IPS-NIHi7 (cell line): ENCODE measurements at regions not wholly inside any gene's neighbourhood (a gene's known extent, or its start where the extent isn't known, plus 50 kb on each side); places are given as distances from the start of the nearest gene placed in this dataset.

ENCODE experiments used
- DNase-seq: peaks from one replicate; pipeline ENCODE4 v3.0.0; 2012; ENCODE audit warnings: mixed read lengths; ENCODE audit errors: extremely low spot score

DNA sequence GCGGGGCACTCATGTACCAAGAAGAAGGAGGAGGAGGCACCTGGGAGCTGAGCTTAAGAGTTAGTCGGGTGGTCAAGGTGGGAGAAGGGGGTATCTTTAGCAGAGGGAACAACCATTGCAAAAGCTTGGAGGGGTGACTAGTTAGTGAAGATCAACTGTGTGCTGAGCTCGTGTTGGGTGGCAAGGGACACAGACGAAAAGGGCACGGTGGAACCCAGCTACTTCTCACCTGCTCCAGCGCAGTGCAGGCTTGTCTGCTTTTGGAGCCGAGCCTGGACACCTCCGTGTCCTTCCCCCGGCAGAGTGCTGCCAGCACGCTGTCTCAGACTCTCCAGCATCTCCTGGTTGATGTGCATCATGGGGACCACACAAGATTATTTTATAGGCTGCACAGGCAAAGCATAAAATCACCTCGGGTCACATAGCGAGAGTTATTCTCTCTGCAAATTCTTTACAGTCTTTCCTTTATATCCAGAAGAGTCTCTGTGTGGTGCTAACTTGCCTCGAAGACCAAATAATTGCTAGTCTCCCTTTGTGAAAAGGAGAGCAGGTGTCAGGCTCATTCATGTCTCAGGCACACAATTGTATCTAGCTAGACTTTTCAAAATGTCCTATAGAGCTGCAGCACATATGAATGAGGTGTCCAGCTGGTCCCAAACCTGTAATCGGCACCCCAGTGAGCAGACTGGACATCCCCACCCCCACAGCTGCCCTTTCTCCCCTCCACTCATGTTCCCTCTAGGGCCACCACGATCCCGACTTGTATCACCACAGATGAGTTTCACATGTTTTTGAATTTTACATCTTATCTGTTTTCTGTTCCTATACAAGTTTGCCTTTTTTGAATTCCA lies 123.4 kb downstream of the CEBPB start:
- no peak for DNase-seq

DNA sequence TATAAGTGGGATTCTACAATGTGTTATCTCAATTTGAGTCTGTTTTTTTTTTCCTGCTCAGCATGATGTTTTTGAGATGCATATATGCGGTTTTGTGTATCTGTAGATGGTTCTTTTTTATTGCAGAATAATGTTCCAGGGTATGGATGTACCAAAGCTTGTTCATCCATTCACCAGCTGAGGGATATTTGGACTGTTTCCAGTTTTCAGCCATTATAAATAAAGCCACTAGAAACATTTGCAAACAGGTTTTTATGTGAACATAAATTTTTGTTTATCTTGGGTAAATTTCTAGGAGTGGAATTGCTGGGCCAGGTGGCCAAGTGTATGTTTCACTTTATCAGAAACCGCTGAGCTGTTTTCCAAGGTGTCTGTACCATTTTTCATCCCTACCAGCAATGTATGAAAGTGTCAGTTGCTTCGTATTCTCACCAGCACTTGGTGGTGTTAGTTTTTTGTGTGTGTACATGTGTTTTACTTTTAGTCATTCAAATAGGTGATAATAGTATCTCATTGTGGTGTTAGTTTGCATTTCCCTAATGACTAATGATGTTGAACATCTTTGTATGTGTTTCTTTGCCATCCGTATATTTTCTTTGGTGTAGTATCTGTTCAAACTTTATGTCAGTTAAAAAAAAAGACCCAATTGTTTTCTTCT lies 124.2 kb downstream of the CEBPB start:
- DNase-seq, result no peak

DNA sequence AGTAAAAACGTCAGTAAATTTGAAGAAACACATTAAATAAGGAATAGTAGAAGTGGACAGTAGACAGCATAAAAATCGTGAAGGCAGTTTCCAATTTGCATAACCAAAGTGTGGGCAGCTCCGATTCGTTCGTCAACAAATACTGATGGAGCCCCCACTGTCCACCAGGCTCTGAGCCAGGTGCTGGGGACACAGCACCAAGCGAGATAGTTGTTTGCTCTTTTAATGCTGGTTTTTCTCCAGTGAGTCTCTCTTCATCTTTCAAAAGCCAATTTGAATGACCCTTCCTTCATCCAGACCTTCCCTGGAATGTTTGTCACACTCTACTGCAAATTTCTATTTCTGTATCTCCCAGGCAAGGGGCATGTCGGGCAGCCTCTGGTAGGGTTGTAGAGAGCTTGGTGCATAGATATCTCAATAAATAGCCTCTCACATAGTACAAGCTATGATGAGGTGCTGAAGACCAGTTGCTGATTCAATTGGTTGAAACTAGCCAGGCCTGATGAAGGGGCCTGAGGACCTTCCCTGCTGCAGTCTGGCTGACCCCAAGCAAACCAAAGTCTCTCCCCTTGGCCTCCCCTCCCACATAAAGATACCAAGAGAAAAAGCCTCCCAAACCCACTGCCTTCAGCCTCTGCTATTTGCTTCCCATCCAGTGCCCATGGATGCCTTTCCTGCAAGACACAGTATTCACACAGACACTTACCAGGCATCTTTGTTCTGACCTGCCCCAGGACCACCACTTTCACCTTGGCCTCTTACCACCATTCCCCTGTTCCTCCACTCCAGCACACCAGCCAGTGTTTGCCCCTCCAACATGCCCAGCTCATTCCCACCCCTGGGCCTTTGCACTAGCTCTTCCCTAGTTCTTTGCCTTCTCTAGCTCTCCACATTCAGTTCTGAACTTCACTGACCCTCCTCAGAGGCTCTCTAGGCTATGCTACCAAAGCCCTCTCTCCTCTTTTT lies 125.2 kb downstream of the CEBPB start:
- DNase-seq, result no peak

DNA sequence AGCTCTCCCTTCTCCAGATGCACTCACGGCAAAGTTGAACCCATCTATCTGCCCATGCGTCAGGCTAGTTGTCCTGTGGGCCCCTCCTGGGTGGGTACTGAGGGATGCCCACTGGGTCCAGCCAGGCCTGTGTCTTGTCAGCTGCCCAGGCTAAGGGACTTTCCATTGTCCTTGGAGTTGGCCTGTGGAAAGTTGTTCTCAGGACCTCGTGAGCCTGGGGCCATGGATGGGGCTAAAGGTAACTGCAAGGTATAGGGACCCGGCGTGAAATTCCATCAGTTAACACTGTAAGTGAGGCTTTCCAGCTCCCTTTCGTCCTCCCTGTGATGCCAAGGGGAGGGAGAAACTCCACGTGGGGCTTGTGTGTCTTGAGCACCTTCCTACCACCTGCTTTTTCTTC lies 126.5 kb downstream of the CEBPB start:
- DNase-seq, result no peak

DNA sequence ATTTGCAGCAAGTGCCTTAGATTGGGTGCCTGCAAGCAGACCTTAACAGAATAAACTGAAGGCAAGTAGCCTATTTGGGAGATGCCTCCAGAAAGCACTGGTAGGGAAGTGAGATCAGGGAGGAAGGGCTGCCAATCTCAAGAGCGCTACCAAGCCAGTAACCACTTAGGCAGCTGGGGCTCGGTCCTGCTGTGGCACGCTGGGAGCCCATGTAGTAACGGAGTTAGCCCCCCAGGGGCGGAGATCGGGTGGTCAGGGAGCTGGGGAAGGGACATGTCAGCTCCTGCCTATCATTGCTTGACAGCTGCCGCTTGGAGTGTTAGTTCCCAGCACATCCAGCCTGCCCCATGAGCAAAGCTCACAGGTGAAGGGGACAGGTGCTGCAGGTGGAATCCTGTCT lies 127.0 kb downstream of the CEBPB start:
- no peak for DNase-seq

DNA sequence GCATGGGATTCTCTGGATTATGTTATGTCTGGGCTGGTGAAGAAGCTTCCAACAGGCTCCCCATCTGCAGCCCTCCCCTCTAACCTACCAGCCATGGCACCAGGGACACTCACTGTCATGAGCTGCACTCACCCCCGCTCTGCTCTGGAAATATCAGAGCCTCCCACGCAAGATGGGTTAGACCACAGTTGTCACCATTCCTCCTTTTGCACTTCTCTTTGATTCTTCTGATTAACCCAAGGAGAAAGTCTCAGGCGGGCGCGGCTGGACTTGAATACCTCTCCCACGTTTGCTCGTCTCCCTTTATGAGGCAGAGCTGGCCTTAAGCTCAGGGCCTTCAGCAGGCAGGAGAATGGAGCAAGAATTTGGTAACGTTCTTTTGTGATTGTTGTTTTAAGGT lies 128.1 kb downstream of the CEBPB start:
- DNase-seq, result no peak

DNA sequence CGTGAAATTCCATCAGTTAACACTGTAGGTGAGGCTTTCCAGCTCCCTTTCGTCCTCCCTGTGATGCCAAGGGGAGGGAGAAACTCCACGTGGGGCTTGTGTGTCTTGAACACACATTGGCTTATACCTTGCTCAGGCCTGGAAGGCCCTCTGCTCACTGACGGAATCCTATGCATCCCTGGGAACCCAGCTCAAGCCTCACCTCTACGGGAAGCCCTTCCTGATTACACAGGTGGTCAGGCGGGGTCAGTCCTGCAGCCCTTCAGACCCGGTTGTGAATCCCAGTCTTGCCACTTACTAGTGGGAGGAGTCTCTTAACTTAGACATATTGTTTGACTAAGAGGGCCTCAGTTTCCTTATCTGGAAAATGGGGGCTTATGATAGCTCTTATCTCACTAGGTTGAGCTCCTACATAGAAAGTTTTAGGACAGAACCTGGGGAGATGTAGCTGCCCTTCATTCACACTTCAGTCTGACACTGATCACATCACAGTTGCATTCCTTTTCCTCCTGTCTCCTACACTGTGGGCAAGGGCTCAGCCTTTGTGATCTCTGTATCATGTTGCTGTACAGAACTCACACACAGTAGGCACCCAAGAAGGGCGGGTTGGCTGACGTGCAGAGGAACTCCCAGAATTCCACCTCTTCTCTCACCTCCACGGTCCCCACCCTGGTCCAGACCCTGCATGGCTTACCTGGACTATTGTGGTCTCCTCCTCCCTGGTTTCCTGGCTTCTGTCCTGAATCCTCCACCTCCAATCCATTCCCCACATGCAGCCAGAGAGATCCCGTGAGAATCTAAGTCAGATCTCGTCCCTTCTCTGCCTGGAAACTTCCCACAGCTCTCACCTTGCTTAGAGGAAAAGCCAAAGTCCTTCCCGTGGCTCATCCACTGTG lies 129.6 kb downstream of the CEBPB start:
- no peak for DNase-seq

DNA sequence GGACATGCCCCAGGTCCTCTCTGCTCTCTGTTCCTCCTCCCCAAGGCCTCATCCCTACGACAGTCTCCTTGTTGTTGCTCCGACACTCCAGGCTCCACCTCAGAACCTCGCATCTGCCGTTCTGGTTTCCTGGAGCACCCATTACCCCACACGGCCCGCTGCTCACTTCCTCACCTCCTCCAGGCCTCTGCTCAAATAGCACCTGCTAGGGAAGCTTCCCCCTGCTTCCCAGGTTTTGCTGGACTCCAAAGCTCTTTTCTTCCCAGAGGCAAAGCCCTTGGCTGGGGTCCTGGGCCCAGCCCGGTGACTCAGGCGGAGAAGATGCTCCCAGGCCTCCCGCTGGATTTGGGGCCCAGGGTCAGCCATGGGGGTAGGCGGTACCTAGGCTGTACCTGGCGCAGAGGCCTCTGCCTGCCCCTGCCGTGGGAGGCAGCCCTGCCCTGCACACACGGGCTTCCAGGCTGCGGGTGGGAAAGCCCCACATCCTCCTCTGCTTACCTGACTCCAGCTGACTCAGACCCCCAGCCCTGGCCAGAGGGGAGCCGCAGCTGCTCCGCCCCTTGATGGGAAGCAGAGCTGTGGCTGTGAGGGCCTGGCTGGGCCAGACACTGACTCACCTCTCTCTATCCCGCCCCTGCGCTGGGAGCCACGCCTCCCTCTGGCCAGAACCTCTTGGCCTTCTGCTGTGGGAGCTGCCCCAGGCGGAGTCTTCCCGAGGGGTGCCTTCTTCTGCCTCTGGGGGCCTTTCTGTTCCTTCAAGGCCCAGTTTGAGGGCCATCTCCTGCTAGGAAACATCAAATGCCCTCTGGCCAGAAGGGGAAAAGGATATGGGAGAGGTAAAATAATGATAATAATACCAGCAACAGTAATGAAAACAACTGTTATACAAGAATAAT lies 130.5 kb downstream of the CEBPB start:
- DNase-seq, result peak; percentile 98

DNA sequence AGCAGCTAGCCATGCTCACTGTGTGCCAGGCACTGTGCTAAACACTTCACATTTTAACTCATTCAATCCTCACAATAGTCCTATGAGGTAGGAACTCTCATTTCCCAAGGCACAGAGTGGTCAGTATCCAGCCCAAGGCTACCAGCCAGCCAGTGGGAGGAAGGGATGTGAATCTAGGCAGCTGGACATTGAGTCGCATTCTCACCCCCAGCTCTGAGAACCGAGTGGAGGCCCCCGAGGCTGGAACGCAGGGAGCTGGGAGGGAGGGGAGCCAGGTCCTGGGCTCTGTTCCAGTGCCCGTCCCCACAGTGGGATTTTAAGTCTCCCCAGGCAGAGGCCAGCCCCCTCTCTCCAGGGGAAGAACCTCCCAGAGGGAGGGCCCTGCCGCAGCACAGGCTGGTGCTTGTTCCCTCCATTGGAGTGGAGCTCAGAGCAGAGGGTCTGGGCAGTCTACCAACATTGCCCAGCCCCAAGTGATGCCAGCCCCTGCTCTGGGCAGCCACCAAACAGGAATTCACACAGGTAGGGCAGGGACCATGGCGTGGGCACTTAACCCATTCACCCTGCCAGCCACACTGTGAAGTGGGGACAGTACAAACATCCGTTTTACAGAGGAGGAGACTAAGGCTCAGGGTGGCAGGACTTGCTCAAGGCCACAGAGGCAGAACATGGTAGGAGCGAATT lies 131.3 kb downstream of the CEBPB start:
- no peak for DNase-seq

DNA sequence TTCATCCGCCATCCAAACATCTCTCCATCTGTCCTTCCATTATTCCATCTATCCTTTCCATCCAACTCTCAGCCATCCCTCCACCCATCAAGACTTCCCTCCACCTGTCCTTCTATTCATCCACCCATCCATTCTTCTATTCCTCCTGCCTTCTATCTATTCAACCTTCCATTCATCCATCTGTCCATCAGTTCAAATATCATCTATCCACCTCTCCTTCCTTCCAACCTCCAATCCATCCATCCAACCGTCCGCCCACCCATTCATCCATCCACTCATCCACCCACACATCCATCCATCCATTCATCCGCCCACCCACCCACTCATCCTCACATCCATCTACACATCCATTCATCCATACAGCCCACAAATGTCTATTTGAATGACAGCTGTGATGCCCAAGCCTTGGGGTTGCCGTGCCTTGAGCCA lies 132.1 kb downstream of the CEBPB start:
- no peak for DNase-seq

DNA sequence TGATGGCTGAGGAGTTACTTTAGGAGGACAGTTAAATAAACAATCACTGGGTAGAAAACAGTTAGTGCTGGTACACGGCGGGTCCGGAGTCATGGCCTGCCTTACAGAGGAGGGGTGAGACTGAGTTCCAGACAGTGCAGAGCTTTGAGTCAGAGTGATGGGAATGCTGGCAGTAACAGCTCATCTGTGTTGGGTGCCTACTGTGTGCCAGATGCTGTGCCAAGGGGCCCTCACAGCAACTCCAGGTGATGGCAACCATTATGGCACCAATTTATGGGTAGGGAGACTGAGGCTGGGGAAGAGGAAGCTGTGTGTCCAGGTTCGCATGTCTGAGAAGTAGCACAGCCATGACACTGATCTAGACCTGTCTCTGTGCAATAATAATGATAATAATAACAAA lies 132.6 kb downstream of the CEBPB start:
- no peak for DNase-seq

DNA sequence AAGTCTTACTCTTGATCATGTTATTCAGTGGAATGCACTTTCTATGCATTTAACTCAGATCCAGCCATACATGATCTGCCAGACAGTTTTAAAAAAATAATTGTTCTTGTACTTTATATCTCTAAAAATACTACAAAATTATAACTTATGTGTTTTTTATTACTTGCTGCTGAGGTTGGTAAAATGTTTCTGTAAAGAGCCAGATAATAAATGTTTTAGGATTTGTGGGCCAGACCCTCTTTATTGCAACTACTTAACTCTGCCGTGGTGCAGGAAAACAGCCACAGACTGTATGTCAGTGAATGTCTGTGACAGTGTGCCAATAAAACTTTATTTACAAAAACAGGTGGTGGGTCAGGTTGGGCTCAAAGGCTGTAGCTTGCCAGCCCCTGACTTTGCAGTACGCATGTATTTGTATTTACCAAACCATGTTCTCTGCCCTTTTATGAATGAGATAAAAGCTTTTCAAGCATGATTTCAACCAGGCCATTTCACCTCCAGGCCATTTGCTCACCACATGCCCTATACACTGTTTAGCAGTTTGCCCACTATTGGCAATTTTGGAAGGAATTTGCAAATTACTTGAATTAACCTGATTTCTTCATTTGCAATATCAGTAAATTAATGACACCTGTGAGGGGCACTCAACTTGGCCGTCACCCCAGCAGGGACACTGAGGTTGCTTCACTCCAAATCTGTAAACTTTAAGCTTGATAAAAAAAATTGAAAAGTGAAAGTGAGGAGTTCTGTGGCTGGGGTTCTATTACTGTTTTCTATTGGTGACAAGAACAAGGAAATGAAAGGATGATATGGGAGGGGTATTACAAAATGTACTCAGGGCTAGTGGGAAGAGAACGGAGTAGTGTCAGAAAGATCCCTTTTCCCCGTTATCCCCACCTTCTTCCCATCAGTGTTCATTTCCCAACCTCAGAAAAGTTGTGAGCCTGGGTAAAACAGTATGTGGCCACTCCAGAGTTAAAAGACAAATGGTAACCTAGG lies 133.4 kb downstream of the CEBPB start:
- DNase-seq, result no peak

DNA sequence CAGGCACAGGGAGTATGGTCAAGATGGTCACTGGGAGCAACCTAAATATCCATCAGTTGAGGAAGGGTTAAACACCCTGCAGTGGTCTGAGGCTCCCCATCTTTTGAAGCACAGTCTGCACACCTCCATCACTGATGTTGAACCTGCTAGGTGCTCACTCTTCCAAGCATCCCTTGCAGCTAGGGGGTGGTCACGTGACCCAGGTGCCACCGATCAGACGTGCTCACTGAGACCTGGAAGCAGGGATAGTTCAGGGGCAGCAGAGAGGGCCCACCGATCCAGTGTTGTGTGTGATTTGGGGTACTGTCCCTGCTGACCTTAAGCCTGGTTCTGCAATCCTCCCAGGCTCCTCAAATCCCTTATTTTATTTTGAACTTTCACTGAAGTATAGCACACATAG lies 134.6 kb downstream of the CEBPB start:
- no peak for DNase-seq

DNA sequence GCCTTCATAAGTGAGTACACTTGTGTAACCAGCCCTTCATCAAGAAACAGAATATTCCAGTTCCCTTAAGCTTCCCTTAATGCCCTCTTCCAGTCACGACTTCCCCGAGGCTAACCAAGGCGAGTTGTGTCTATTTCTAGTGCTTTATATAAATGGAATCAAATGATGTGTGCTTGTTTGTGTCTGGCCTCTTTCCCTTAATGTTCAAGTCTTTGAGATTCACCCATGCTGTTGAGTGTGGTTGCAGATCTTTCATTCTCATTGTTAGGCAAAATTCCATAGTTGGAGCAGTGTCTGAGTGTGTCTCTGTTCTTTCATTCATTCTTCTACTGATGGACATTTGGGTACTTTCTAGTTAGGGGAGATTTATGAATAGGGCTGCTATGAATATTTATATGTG lies 135.0 kb downstream of the CEBPB start:
- no peak for DNase-seq

DNA sequence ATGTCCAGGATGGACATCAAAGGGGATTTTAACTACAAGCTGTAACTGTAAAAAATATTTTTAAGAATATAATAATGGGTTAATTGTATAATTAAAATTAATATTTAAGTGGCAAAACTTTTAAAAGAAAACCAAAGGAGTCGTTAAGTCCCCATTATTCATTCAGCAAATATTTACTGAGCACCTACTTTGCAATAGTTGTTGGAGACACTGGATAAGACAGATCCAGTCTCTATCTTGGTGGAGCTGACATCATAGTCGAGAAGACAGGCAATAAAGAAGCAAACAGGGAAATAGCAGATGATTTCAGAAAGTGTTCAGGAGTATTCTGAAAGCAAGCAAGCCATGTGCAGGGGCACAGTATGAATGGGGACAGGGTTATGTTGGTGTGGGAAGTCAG lies 137.0 kb downstream of the CEBPB start:
- DNase-seq, result no peak

DNA sequence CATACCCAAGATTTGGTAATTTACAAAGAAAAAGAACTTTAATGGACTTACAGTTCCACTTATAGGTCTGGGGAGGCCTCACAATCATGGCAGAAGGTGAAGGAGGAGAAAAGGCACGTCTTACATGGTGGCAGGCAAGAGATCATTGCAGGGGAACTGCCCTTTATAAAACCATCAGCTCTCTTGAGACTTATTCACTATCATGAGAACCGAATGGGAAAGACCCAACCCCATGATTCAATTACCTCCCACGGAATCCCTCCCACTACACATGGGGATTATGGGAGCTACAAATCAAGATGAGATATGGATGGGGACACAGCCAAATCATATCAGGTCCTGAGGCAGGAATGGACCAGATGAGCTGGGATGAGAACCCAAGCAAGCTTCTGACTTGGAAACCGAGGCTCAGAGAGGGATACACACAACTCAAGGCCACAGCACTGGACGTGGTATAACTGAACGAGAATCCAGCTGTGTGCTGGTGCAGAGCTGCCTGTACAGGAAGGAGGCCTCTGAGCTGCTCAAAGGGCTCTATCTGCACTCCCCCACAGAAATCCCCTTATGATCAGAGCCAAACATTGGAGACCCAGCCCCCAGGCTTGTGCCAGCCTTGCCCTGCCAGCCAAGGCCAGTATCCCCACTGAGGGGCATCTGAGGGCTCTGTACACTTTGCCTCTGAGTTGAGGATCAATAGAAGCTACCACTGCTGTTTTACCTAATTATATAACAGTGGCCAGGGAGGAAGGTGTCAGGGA lies 137.8 kb downstream of the CEBPB start:
- DNase-seq, result no peak
